Activated naive CD4-positive, alpha-beta T cell treated with anti-CD3 and anti-CD28 coated beads for 36 hours (primary cell): ENCODE measurements at regions not wholly inside any gene's neighbourhood (a gene's known extent, or its start where the extent isn't known, plus 50 kb on each side); places are given as distances from the start of the nearest gene placed in this dataset.

ENCODE experiments used
- CTCF ChIA-PET: fragments of 350-600 bp; sonication (Branson Sonifier 250); formaldehyde crosslinking; loops from one replicate; lab custom pipeline; 2021; ENCODE audit warnings: antibody characterized with exemption; lab: Charles Lee
- DNase-seq: peaks from one replicate; pipeline ENCODE4 v3.0.0-alpha.2; 2020
- H3K27ac Mint-ChIP-seq: one replicate; pipeline ENCODE4 v1.8.0; 2021; ENCODE audit warnings: mild to moderate bottlenecking, mixed read lengths
- H3K27me3 Mint-ChIP-seq: one replicate; pipeline ENCODE4 v1.8.0; 2021; ENCODE audit warnings: low read depth, mixed read lengths
- H3K36me3 Mint-ChIP-seq: one replicate; pipeline ENCODE4 v1.8.0; 2021; ENCODE audit warnings: low read depth, mixed read lengths
- H3K4me1 Mint-ChIP-seq: one replicate; pipeline ENCODE4 v1.8.0; 2021; ENCODE audit warnings: low read depth, mixed read lengths
- H3K4me3 Mint-ChIP-seq: one replicate; pipeline ENCODE4 v1.8.0; 2021; ENCODE audit warnings: mild to moderate bottlenecking, moderate library complexity, mixed read lengths
- H3K9me3 Mint-ChIP-seq: one replicate; pipeline ENCODE4 v1.8.0; 2021; ENCODE audit warnings: mixed read lengths
- intact Hi-C: fragments of 100-400 bp; cut with micrococcal nuclease; formaldehyde crosslinking; loops from one replicate; pipeline ENCODE4 v1.15.1; 2023

- no peak for DNase-seq
- CTCF ChIA-PET: no interaction called here
- Mint-ChIP-seq H3K27me3 (no peaks in the 10 kb centered on the region), H3K4me3 (no peak overlapping the region), H3K4me1 (no peaks in the 10 kb centered on the region), H3K9me3 (peaks cover 2% of the 10 kb centered on the region), H3K27ac (no peak overlapping the region), H3K36me3 (no peaks in the 10 kb centered on the region)
- intact Hi-C loops: no loop called here
These were observed 2151.4 kb upstream of the PCDH20 start for GRCh38 chr13:63567031-63567430.

DNA sequence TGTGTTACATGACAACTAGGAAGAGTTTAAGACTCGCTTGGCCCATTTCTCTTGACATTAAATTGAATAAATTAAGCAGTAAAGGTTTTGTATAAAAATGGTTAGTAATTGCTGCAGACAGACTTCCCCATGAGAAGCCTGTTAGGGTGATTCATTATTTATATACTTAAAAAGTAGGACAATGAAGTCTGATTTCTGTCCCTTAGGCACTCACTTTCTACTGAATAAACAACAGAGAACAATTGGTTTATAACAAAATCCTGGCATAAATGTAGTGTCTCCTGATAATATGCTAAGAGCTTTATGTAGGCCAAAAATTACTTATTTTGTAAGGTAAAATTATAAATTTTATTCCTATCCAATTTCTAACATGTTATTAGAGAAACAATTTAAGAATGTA is 2138.5 kb upstream of the PCDH20 start:
- no peaks in the 10 kb centered on the region for H3K4me1 Mint-ChIP-seq
- H3K27me3 Mint-ChIP-seq: no peaks in the 10 kb centered on the region
- H3K9me3 Mint-ChIP-seq: peaks cover 4% of the 10 kb centered on the region
- CTCF ChIA-PET: no interaction called here
- intact Hi-C loops: no loop called here
- no peak overlapping the region for H3K4me3 Mint-ChIP-seq
- no peaks in the 10 kb centered on the region for H3K36me3 Mint-ChIP-seq
- H3K27ac Mint-ChIP-seq: no peak overlapping the region
- DNase-seq: no peak

DNA sequence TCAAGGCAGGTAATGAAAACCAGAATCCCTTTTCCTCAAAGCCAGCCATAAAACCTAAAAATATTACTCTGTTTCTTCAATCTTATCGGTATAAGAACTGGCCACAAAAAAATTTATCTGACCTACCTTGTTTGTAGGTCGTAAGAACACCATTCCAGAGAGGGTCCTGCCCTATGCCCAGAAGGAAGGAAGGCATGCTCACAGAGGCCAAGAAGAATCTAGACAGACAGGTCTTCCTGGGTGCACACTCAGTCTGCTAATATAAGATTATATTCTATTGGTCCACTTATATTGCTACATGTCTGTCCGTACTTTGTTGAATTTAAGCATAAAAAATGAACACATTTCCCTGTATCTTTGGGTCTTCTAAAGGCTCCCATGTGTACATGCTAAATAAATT is 2136.1 kb upstream of the PCDH20 start:
- H3K9me3 Mint-ChIP-seq: peaks cover 1% of the 10 kb centered on the region

DNA sequence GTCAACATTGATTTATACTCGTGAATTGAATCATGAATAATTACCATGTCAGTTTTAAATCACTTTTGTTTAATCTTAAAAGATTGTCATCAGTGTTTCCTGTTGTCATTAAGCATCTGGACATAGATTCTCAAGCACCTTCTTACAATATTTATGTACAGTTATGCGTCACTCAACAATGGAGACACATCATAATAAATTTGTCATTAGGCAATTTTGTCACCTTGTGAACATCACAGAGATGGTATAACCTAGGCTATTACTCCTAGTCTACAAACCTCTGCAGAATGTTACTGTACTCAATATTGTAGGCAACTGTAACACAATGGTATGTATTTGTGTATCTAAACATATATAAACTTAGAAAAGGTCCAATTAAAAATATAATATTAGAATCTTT is 2130.9 kb upstream of the PCDH20 start:
- no peak for DNase-seq

More for the DNA sequence above, 2136.1 kb upstream of the PCDH20 start:
- H3K27ac Mint-ChIP-seq: no peak overlapping the region
- no peak overlapping the region for H3K4me3 Mint-ChIP-seq
- no peaks in the 10 kb centered on the region for H3K27me3 Mint-ChIP-seq
- intact Hi-C loops: no loop called here
- CTCF ChIA-PET: no interaction called here
- no peaks in the 10 kb centered on the region for H3K36me3 Mint-ChIP-seq
- no peaks in the 10 kb centered on the region for H3K4me1 Mint-ChIP-seq
- DNase-seq: no peak

GRCh38 chr13:63542770-63543169 is 2127.1 kb upstream of the PCDH20 start:
- Mint-ChIP-seq H3K9me3 (peaks cover 3% of the 10 kb centered on the region), H3K27ac (no peak overlapping the region), H3K4me1 (no peaks in the 10 kb centered on the region), H3K36me3 (no peaks in the 10 kb centered on the region), H3K27me3 (no peaks in the 10 kb centered on the region), H3K4me3 (no peak overlapping the region)
- intact Hi-C loops: no loop called here
- DNase-seq: no peak
- CTCF ChIA-PET: no interaction called here

More for the DNA sequence above, 2130.9 kb upstream of the PCDH20 start:
- intact Hi-C loops: no loop called here
- H3K4me1 Mint-ChIP-seq: no peaks in the 10 kb centered on the region
- H3K27me3 Mint-ChIP-seq: no peaks in the 10 kb centered on the region
- CTCF ChIA-PET: no interaction called here
- H3K4me3 Mint-ChIP-seq: no peak overlapping the region
- H3K27ac Mint-ChIP-seq: no peak overlapping the region
- H3K36me3 Mint-ChIP-seq: no peaks in the 10 kb centered on the region
- H3K9me3 Mint-ChIP-seq: peaks cover 3% of the 10 kb centered on the region

DNA sequence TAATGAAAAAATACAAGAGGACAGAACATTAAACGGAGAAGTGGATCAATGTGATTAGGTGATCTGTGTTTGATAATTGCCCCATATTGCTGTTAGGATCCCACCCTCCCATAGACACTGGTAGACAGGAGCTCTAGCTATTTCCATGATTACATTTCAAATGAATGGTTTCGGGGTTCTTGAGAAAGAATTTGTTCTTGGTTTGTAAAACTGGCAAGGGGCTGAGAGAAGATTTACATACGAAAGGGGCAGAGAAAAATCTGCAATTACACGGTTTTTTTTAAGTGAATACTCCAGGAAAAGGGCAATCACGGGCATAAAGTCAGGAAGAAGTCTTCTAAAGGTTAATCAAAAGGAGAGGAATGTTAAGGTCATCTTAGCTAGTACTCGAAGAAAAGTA is 2125.7 kb upstream of the PCDH20 start:
- no peak for DNase-seq
- intact Hi-C loops: no loop called here
- Mint-ChIP-seq H3K36me3 (no peaks in the 10 kb centered on the region), H3K4me3 (no peak overlapping the region), H3K9me3 (peaks cover 5% of the 10 kb centered on the region), H3K27me3 (no peaks in the 10 kb centered on the region), H3K4me1 (no peaks in the 10 kb centered on the region), H3K27ac (no peak overlapping the region)
- CTCF ChIA-PET: no interaction called here

- no peak overlapping the region for H3K27ac Mint-ChIP-seq
- H3K4me1 Mint-ChIP-seq: no peaks in the 10 kb centered on the region
- intact Hi-C loops: no loop called here
- peaks cover 5% of the 10 kb centered on the region for H3K9me3 Mint-ChIP-seq
- no peaks in the 10 kb centered on the region for H3K27me3 Mint-ChIP-seq
- no peaks in the 10 kb centered on the region for H3K36me3 Mint-ChIP-seq
- CTCF ChIA-PET: no interaction called here
- DNase-seq: no peak
- H3K4me3 Mint-ChIP-seq: no peak overlapping the region
These were observed 2124.4 kb upstream of the PCDH20 start for GRCh38 chr13:63540061-63540460.

DNA sequence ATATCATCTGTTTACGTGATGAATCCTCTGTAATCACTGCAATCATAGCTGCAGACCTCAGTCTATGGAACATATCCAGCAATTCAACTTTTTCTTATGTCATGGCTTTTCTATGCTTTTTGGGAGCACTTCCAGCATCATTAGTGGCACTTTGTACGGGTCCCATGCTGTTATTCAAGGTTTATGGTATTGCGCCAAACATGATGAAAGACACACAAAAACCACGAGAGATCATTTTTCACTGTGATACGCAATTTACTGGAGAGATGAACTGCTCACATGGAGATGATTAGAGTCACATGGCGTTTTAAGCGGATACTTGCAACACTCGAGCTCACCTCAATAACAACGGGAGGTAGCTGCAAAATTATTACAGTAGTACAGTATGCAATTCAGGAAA is 2101.7 kb upstream of the PCDH20 start:
- H3K36me3 Mint-ChIP-seq: no peaks in the 10 kb centered on the region
- no peak overlapping the region for H3K27ac Mint-ChIP-seq
- intact Hi-C loops: no loop called here
- no peaks in the 10 kb centered on the region for H3K4me1 Mint-ChIP-seq
- DNase-seq: no peak
- H3K4me3 Mint-ChIP-seq: no peak overlapping the region
- peaks cover 1% of the 10 kb centered on the region for H3K9me3 Mint-ChIP-seq
- H3K27me3 Mint-ChIP-seq: no peaks in the 10 kb centered on the region
- CTCF ChIA-PET: no interaction called here

DNA sequence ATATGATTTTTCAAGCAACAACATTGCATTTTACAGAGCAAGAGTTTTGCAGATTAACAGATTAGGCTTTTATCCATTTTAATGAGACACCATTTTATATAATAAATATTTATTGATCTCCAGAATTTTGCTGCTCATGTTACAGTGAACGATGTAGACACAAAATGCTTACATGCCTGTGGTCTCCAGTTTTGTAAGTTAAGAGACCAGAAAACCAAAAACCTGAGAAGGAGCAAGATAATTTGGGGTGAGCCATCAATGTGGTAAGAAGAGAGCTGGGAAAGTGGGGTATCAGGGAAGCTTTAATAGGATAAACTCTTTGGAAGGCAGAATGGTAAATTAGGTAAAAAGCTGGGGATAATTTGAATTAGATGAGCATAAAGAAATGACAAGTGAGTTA is 2100.5 kb upstream of the PCDH20 start:
- Mint-ChIP-seq H3K4me1 (no peaks in the 10 kb centered on the region), H3K27ac (no peak overlapping the region), H3K9me3 (peaks cover 1% of the 10 kb centered on the region), H3K27me3 (no peaks in the 10 kb centered on the region), H3K4me3 (no peak overlapping the region), H3K36me3 (no peaks in the 10 kb centered on the region)
- no peak for DNase-seq
- CTCF ChIA-PET: no interaction called here
- intact Hi-C loops: no loop called here

GRCh38 chr13:63514886-63515285 is 2099.2 kb upstream of the PCDH20 start:
- intact Hi-C loops: no loop called here

DNA sequence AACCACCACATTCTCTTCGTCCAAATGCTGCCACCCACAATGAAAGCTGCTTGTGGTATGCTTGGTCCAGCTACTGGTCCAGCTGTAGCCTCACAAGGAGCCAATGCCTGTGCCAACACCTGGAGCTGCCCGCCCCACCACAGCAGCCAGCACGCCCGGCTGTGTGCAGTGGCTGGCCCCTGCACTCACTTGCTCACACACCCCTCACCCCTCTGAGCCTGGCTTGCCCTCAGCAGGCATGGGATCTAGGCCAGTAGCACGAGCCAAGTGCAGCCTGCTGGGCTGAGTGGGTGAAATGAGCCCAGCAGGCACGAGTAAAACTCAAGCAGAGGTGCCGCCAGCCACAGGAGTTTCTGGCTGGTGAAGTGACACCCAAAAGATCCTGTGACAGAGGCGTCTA is 2096.4 kb upstream of the PCDH20 start:
- DNase-seq: no peak
- CTCF ChIA-PET: no interaction called here
- Mint-ChIP-seq H3K4me1 (no peaks in the 10 kb centered on the region), H3K36me3 (no peaks in the 10 kb centered on the region), H3K27me3 (no peaks in the 10 kb centered on the region), H3K9me3 (peaks cover 1% of the 10 kb centered on the region), H3K27ac (no peak overlapping the region), H3K4me3 (no peak overlapping the region)
- intact Hi-C loops: no loop called here

More at GRCh38 chr13:63514886-63515285, 2099.2 kb upstream of the PCDH20 start:
- Mint-ChIP-seq H3K36me3 (no peaks in the 10 kb centered on the region), H3K27me3 (no peaks in the 10 kb centered on the region), H3K4me1 (no peaks in the 10 kb centered on the region), H3K9me3 (peaks cover 1% of the 10 kb centered on the region), H3K4me3 (no peak overlapping the region), H3K27ac (no peak overlapping the region)
- DNase-seq: no peak
- CTCF ChIA-PET: no interaction called here

DNA sequence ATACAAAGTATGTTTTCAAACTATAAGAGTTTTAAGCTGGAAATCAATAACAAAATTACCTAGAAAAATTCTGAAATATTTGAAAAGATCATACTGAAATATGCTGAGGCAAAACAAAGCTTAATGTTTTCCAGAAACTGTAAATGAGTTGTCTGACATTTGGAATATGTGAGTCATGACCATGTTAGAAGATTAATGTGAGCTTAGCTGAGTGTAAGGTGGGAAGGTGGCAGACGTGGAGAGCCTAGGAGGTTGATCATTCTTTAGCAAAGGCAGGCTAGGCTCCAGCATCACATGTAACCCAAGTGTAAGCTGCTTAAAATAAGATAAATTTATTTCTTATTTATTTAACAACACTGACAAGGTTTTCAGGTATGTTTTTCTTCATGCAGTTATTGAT is 2086.1 kb upstream of the PCDH20 start:
- DNase-seq: no peak
- H3K27me3 Mint-ChIP-seq: no peaks in the 10 kb centered on the region
- intact Hi-C loops: no loop called here
- no peaks in the 10 kb centered on the region for H3K36me3 Mint-ChIP-seq
- peaks cover 10% of the 10 kb centered on the region for H3K9me3 Mint-ChIP-seq
- H3K4me3 Mint-ChIP-seq: no peak overlapping the region
- no peak overlapping the region for H3K27ac Mint-ChIP-seq
- H3K4me1 Mint-ChIP-seq: no peaks in the 10 kb centered on the region
- CTCF ChIA-PET: interaction anchor here (1.1 kb wide), 1 partner anchor 142 kb away, joined by 3 read pairs; no protein-coding TSS in a partner anchor

DNA sequence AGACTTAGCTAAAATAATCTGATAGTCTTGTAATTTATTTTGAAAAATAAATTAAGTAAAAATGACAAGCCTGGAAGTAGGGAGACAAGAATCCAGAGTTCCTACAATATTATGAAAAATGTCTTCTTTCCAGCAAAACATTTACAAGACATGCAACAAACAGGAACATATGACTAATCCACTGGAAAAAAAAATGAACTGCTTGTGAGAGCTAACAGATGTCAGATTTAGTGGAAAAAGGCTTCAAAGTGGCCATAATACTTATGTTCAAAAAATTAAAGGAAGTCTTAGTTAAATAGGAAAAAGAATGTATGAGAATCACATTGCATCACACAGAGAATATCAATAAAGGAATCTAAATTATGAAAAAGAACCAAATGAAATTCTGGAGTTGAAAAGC is 2082.0 kb upstream of the PCDH20 start:
- Mint-ChIP-seq H3K36me3 (no peaks in the 10 kb centered on the region), H3K9me3 (peaks cover 8% of the 10 kb centered on the region), H3K27me3 (no peaks in the 10 kb centered on the region), H3K4me1 (no peaks in the 10 kb centered on the region), H3K4me3 (no peak overlapping the region), H3K27ac (no peak overlapping the region)
- intact Hi-C loops: no loop called here
- CTCF ChIA-PET: no interaction called here
- DNase-seq: no peak

- Mint-ChIP-seq H3K27ac (no peak overlapping the region), H3K4me3 (no peak overlapping the region), H3K27me3 (no peaks in the 10 kb centered on the region), H3K36me3 (no peaks in the 10 kb centered on the region), H3K9me3 (peaks cover under 1% of the 10 kb centered on the region), H3K4me1 (no peaks in the 10 kb centered on the region)
- intact Hi-C loops: no loop called here
- no peak for DNase-seq
- CTCF ChIA-PET: no interaction called here
These were observed 2077.0 kb upstream of the PCDH20 start for GRCh38 chr13:63492604-63493003.
